GM23338 (cell line): ENCODE measurements at regions not wholly inside any gene's neighbourhood (a gene's known extent, or its start where the extent isn't known, plus 50 kb on each side); places are given as distances from the start of the nearest gene placed in this dataset.

Source experiments
- ETS1 ChIP-seq: IDR thresholded peaks from 2 replicates; pipeline ENCODE4 v1.6.1; 2016; ENCODE audit warnings: antibody characterized with exemption
- EZH2 ChIP-seq: fragments of 200-600 bp; sonication (generic); IDR thresholded peaks from one replicate; pipeline ENCODE4 v1.8.0; 2017; ENCODE audit warnings: antibody characterized with exemption, mild to moderate bottlenecking, low read depth; ENCODE audit not compliant: unreplicated experiment
- EZH2phosphoT487 ChIP-seq: fragments of 200-600 bp; sonication (generic); IDR thresholded peaks from one replicate; pipeline ENCODE4 v1.8.1; 2018; ENCODE audit warnings: antibody characterized with exemption; ENCODE audit not compliant: unreplicated experiment
- POLR2AphosphoS5 ChIP-seq: IDR thresholded peaks from 2 replicates; pipeline ENCODE4 v1.6.1; 2016; ENCODE audit warnings: antibody characterized with exemption, low read depth
- TF ChIP-seq, protein P1 (sequence below), 2 experiments: fragments of 200-600 bp in 1 of 2; sonication (generic) in 1 of 2; conservative IDR thresholded peaks; 2 replicates each; pipeline versions ENCODE4 v1.5.1 to v1.6.1; 2016 to 2017; ENCODE audit warnings: antibody characterized with exemption in 2 of 2, low read depth in 2 of 2, mild to moderate bottlenecking in 2 of 2, moderate library complexity in 1 of 2

- TF ChIP-seq, protein P1, sequence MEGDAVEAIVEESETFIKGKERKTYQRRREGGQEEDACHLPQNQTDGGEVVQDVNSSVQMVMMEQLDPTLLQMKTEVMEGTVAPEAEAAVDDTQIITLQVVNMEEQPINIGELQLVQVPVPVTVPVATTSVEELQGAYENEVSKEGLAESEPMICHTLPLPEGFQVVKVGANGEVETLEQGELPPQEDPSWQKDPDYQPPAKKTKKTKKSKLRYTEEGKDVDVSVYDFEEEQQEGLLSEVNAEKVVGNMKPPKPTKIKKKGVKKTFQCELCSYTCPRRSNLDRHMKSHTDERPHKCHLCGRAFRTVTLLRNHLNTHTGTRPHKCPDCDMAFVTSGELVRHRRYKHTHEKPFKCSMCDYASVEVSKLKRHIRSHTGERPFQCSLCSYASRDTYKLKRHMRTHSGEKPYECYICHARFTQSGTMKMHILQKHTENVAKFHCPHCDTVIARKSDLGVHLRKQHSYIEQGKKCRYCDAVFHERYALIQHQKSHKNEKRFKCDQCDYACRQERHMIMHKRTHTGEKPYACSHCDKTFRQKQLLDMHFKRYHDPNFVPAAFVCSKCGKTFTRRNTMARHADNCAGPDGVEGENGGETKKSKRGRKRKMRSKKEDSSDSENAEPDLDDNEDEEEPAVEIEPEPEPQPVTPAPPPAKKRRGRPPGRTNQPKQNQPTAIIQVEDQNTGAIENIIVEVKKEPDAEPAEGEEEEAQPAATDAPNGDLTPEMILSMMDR (conservative IDR thresholded peaks at IDR 0.05; ENCODE audit: low read depth in 2 of 2) = no peak
- TF ChIP-seq ETS1 (no peak), EZH2 (no peak), POLR2AphosphoS5 (no peak), EZH2phosphoT487 (no peak)
Observed at GRCh38 chr6:91057689-91058088, 470.8 kb upstream of the MAP3K7 start.
